B cell (primary cell): ENCODE measurements at regions not wholly inside any gene's neighbourhood (a gene's known extent, or its start where the extent isn't known, plus 50 kb on each side); places are given as distances from the start of the nearest gene placed in this dataset.

ENCODE experiments used
- EZH2 ChIP-seq: IDR thresholded peaks from 2 replicates; pipeline ENCODE4 v1.6.1; 2012; ENCODE audit warnings: borderline replicate concordance, low read depth, mild to moderate bottlenecking, moderate library complexity, low read length; ENCODE audit not compliant: insufficient read depth, poor library complexity, severe bottlenecking
- TF ChIP-seq, protein P1 (sequence below): fragments of 200-600 bp; IDR thresholded peaks from one replicate; pipeline ENCODE4 v1.8.0; 2022; ENCODE audit warnings: antibody characterized with exemption, mild to moderate bottlenecking

DNA sequence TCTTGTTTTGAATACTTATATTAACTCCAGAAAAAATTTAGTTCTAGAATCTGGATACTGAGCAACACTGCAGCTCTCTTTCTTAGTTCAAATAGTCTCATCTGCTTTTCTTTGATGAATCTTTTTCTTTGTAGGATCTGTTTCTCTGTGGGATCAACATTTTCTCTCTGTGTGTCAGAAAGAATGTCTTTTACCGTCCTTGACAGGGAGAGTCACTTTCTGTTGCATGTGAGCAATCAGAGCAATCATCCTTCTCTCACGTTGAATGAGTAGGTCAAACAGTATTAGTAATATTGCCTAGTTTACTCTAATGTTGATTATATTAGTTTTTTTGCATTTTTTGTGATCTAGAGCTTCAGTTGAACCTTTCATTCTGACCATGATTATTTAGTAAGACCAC lies 130.9 kb downstream of the TRMT11 start:
- TF ChIP-seq, protein P1, sequence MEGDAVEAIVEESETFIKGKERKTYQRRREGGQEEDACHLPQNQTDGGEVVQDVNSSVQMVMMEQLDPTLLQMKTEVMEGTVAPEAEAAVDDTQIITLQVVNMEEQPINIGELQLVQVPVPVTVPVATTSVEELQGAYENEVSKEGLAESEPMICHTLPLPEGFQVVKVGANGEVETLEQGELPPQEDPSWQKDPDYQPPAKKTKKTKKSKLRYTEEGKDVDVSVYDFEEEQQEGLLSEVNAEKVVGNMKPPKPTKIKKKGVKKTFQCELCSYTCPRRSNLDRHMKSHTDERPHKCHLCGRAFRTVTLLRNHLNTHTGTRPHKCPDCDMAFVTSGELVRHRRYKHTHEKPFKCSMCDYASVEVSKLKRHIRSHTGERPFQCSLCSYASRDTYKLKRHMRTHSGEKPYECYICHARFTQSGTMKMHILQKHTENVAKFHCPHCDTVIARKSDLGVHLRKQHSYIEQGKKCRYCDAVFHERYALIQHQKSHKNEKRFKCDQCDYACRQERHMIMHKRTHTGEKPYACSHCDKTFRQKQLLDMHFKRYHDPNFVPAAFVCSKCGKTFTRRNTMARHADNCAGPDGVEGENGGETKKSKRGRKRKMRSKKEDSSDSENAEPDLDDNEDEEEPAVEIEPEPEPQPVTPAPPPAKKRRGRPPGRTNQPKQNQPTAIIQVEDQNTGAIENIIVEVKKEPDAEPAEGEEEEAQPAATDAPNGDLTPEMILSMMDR: no peak
- no peak for TF ChIP-seq EZH2
